ENCODE measurements at regions not wholly inside any gene's neighbourhood (a gene's known extent, or its start where the extent isn't known, plus 50 kb on each side); places are given as distances from the start of the nearest gene placed in this dataset.

DNA sequence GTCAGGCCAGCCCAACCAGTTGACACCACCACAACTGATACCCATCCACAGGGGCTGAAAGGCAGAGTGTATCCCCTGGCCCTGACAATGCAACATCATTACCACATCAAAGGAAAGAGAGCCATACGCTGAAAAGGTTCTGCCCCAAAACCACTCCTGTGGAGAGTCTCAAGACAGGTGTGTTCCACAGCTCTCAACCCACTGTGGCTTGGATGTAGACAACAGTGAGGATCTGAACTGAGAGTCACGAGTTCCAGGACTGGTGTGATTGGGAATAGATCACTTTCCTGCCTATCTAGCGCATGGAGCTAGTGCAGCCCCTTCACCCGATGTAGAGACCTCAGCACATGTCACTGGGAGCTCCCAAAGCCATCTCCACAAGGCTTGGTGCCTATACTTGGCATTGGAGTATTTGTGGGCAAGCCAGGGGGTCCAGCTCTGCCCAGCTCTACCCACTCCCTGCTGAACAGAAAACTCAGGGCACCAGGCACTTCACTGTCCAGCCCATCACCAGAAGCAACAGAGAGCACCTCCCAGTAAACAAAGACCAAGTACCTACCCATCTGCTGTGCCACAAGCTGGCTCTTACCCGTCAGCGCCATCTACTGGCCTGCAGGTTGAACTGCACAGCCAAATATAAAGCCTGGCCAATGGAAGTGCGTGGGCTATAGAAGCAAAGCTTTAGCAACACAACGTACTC, 579.5 kb downstream of the UQCRFS1 start:
- TF ChIP-seq, protein P1, sequence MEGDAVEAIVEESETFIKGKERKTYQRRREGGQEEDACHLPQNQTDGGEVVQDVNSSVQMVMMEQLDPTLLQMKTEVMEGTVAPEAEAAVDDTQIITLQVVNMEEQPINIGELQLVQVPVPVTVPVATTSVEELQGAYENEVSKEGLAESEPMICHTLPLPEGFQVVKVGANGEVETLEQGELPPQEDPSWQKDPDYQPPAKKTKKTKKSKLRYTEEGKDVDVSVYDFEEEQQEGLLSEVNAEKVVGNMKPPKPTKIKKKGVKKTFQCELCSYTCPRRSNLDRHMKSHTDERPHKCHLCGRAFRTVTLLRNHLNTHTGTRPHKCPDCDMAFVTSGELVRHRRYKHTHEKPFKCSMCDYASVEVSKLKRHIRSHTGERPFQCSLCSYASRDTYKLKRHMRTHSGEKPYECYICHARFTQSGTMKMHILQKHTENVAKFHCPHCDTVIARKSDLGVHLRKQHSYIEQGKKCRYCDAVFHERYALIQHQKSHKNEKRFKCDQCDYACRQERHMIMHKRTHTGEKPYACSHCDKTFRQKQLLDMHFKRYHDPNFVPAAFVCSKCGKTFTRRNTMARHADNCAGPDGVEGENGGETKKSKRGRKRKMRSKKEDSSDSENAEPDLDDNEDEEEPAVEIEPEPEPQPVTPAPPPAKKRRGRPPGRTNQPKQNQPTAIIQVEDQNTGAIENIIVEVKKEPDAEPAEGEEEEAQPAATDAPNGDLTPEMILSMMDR (IDR thresholded peaks at IDR 0.05; ENCODE audit: insufficient read depth, low read length): peak; percentile 95
- TF ChIP-seq POLR2AphosphoS5 (IDR thresholded peaks at IDR 0.05; ENCODE audit: low read depth): no peak
- TF ChIP-seq GABPA (IDR thresholded peaks at IDR 0.05; ENCODE audit: low read depth): no peak
- TF ChIP-seq, protein P2, sequence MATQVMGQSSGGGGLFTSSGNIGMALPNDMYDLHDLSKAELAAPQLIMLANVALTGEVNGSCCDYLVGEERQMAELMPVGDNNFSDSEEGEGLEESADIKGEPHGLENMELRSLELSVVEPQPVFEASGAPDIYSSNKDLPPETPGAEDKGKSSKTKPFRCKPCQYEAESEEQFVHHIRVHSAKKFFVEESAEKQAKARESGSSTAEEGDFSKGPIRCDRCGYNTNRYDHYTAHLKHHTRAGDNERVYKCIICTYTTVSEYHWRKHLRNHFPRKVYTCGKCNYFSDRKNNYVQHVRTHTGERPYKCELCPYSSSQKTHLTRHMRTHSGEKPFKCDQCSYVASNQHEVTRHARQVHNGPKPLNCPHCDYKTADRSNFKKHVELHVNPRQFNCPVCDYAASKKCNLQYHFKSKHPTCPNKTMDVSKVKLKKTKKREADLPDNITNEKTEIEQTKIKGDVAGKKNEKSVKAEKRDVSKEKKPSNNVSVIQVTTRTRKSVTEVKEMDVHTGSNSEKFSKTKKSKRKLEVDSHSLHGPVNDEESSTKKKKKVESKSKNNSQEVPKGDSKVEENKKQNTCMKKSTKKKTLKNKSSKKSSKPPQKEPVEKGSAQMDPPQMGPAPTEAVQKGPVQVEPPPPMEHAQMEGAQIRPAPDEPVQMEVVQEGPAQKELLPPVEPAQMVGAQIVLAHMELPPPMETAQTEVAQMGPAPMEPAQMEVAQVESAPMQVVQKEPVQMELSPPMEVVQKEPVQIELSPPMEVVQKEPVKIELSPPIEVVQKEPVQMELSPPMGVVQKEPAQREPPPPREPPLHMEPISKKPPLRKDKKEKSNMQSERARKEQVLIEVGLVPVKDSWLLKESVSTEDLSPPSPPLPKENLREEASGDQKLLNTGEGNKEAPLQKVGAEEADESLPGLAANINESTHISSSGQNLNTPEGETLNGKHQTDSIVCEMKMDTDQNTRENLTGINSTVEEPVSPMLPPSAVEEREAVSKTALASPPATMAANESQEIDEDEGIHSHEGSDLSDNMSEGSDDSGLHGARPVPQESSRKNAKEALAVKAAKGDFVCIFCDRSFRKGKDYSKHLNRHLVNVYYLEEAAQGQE (IDR thresholded peaks at IDR 0.05; ENCODE audit: insufficient replicate concordance, low read depth): no peak
